OCI-M1 (cell line): ENCODE measurements at regions not wholly inside any gene's neighbourhood (a gene's known extent, or its start where the extent isn't known, plus 50 kb on each side); places are given as distances from the start of the nearest gene placed in this dataset.
"Not testable (repeated sequence)": the region's sequence is repeated elsewhere in the genome, so short reads cannot be mapped to it uniquely, and the experiment has no call there.

Experiments
- DNase-seq: peaks from one replicate; lab custom pipeline; 2025; lab: John Stamatoyannopoulos, UW

- DNase-seq = no peak
These were observed 696.0 kb downstream of the C12orf50 start for GRCh38 chr12:87332987-87333726.

GRCh38 chr12:87330071-87330555 lies 699.1 kb downstream of the C12orf50 start:
- not testable (repeated sequence) for DNase-seq

- DNase-seq = no peak
These were observed 699.9 kb downstream of the C12orf50 start for GRCh38 chr12:87329076-87329863.

- no peak for DNase-seq
These were observed 705.8 kb downstream of the C12orf50 start for GRCh38 chr12:87323369-87323768.

GRCh38 chr12:87320724-87321123 lies 708.5 kb downstream of the C12orf50 start:
- DNase-seq = no peak

GRCh38 chr12:87317302-87317701 lies 711.9 kb downstream of the C12orf50 start:
- DNase-seq = no peak

- peak; percentile 14 for DNase-seq
These were observed 718.0 kb downstream of the C12orf50 start for GRCh38 chr12:87311206-87311605.

- DNase-seq = peak; percentile 29
These were observed 719.1 kb downstream of the C12orf50 start for GRCh38 chr12:87310126-87310525.

GRCh38 chr12:87305481-87305880 lies 723.7 kb downstream of the C12orf50 start:
- no peak for DNase-seq

GRCh38 chr12:87304406-87304805 lies 724.8 kb downstream of the C12orf50 start:
- DNase-seq = peak; percentile 25

GRCh38 chr12:87303396-87304012 lies 725.7 kb downstream of the C12orf50 start:
- no peak for DNase-seq

GRCh38 chr12:87302126-87302745 lies 727.0 kb downstream of the C12orf50 start:
- DNase-seq = no peak

GRCh38 chr12:87290505-87290904 lies 738.7 kb downstream of the C12orf50 start:
- no peak for DNase-seq

- DNase-seq = no peak
These were observed 745.3 kb downstream of the C12orf50 start for GRCh38 chr12:87283886-87284285.

- no peak for DNase-seq
These were observed 746.1 kb downstream of the C12orf50 start for GRCh38 chr12:87283111-87283510.

- DNase-seq = no peak
These were observed 748.3 kb downstream of the C12orf50 start for GRCh38 chr12:87280893-87281292.

GRCh38 chr12:87280356-87280755 lies 748.8 kb downstream of the C12orf50 start:
- DNase-seq = peak; percentile 29

- DNase-seq = peak; percentile 55
These were observed 754.5 kb downstream of the C12orf50 start for GRCh38 chr12:87274594-87275245.

- no peak for DNase-seq
These were observed 756.4 kb downstream of the C12orf50 start for GRCh38 chr12:87272851-87273250.

GRCh38 chr12:87270919-87271318 lies 758.3 kb downstream of the C12orf50 start:
- no peak for DNase-seq

- DNase-seq = peak; percentile 17
These were observed 762.9 kb downstream of the C12orf50 start for GRCh38 chr12:87266305-87266704.

GRCh38 chr12:87259391-87259790 lies 769.8 kb downstream of the C12orf50 start:
- DNase-seq = no peak
